ENCODE measurements at regions not wholly inside any gene's neighbourhood (a gene's known extent, or its start where the extent isn't known, plus 50 kb on each side); places are given as distances from the start of the nearest gene placed in this dataset.

DNA sequence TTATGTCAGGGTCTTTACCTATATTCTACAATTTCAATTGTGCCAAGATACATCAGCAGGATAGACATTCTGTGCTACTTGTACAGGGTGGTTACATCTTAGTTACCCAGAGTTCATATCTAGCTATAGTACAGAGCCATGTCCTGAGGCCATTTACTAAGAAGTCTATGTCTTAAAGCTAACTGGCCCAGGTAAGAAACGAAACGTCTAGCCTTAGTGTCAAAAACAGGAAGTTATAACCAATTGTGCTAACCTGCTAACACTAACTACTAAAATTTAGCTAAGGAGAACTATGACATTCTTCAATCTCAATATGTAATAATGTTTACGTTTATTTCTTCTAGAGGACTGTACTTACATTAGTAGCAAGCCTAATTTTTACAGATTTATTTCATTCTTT, 717.2 kb upstream of the UBE2E2 start:
- no peak overlapping the region for H3K4me3 ChIP-seq (ENCODE audit: extremely low read depth in 1 of 4, insufficient read depth in 2 of 4, low read depth in 3 of 4, low read length in 4 of 4)
- no peak overlapping the region for H2AFZ ChIP-seq (ENCODE audit: low read length)
- H3K79me1 ChIP-seq (ENCODE audit: low read depth, low read length): no peaks in the 10 kb centered on the region
- no peak overlapping the region for H3K27ac ChIP-seq (ENCODE audit: low read depth, low read length)
- no peak overlapping the region for H2BK5ac ChIP-seq (ENCODE audit: low read depth, low read length)
- no peaks in the 10 kb centered on the region for H3K79me2 ChIP-seq (ENCODE audit: control insufficient read depth in 1 of 2, insufficient read depth in 2 of 2, low read length in 2 of 2)
- H3K36me3 ChIP-seq (ENCODE audit: control insufficient read depth in 2 of 4, insufficient read depth in 4 of 4, low read length in 3 of 4): no peaks in the 10 kb centered on the region
- H4K91ac ChIP-seq (replicated peaks; ENCODE audit: insufficient read length, low read length): no peak overlapping the region
- no peaks in the 10 kb centered on the region; the same call in 1 of the 2 replicates for H3K23me2 ChIP-seq (ENCODE audit: low read depth, low read length)
- H4K8ac ChIP-seq (ENCODE audit: extremely low read depth, insufficient read depth, low read length): no peak overlapping the region
- H3K14ac ChIP-seq (ENCODE audit: insufficient read length): no peak overlapping the region
- no peak overlapping the region for H3K23ac ChIP-seq (ENCODE audit: insufficient read length)
- WGBS, 2 experiments (ENCODE audit: extremely low coverage in 1 of 2, insufficient coverage in 1 of 2, insufficient read length in 1 of 2, insufficient replicate concordance in 2 of 2, low coverage in 1 of 2, low lambda C conversion rate in 2 of 2, missing lambda C conversion rate in 1 of 2): 92% methylated on average over 3 of the region's 3 CpGs; no CpG with 5 or more reads in 1 of the 2 experiments
- no peaks in the 10 kb centered on the region for H3K9me3 ChIP-seq (ENCODE audit: insufficient read depth in 2 of 2, low read depth in 1 of 2, low read length in 1 of 2)
- H3K4ac ChIP-seq (replicated peaks; ENCODE audit: insufficient read length, low read depth, low read length): no peak overlapping the region
- no peak overlapping the region for H3K9ac ChIP-seq (replicated peaks in 1 of 4; ENCODE audit: extremely low read depth in 1 of 4, low read depth in 3 of 4, low read length in 3 of 4)
- CTCF ChIA-PET (ENCODE audit: partially characterized antibody): interaction anchor here (1.2 kb wide), 1 partner anchor 9 kb away, joined by 3 read pairs; no protein-coding TSS in a partner anchor
- no peak overlapping the region for H3K4me2 ChIP-seq (ENCODE audit: insufficient read depth in 1 of 2, low read depth in 2 of 2, low read length in 2 of 2)
- TF ChIP-seq PHF8 (conservative IDR thresholded peaks at IDR 0.05; ENCODE audit: low read depth, low read length) (no peak), SIN3A (conservative IDR thresholded peaks at IDR 0.05 in 1 of 2, IDR thresholded peaks at IDR 0.05 in 1 of 2; ENCODE audit: low read depth in 1 of 2, low read length in 2 of 2) (no peak), SRF (IDR thresholded peaks at IDR 0.05; ENCODE audit: low read depth, low read length) (no peak), SAP30 (IDR thresholded peaks at IDR 0.05; ENCODE audit: insufficient read depth, insufficient replicate concordance, low read length) (no peak), JUND (IDR thresholded peaks at IDR 0.05; ENCODE audit: low read length) (no peak), NRF1 (IDR thresholded peaks at IDR 0.05; ENCODE audit: low read depth, low read length) (no peak), TEAD4 (IDR thresholded peaks at IDR 0.05; ENCODE audit: low read depth, low read length) (no peak), JUN (IDR thresholded peaks at IDR 0.05; ENCODE audit: low read depth, low read length) (no peak), CHD1 (IDR thresholded peaks at IDR 0.05; ENCODE audit: low read depth, low read length) (no peak), POLR2A (IDR thresholded peaks at IDR 0.05; ENCODE audit: control extremely low read depth in 1 of 2, low read depth in 2 of 2, low read length in 2 of 2) (no peak), BACH1 (IDR thresholded peaks at IDR 0.05; ENCODE audit: low read length) (no peak)
- H3K56ac ChIP-seq (replicated peaks; ENCODE audit: insufficient read length, low read depth, low read length): no peak overlapping the region
- no peak overlapping the region for H2BK120ac ChIP-seq (replicated peaks; ENCODE audit: low read depth, low read length)
- H3K18ac ChIP-seq (ENCODE audit: extremely low read depth, low read length): no peak overlapping the region
- H4K20me1 ChIP-seq (replicated peaks in 1 of 2; ENCODE audit: control insufficient read depth in 1 of 2, insufficient read depth in 2 of 2, low read length in 2 of 2): no peaks in the 10 kb centered on the region
- no peaks in the 10 kb centered on the region for H3K27me3 ChIP-seq (replicated peaks in 1 of 4; ENCODE audit: control insufficient read depth in 3 of 4, extremely low read depth in 1 of 4, insufficient read depth in 3 of 4, low read length in 3 of 4)
- no peak overlapping the region for H2AK5ac ChIP-seq (ENCODE audit: low read depth, low read length)
- FAIRE-seq: no peak
- POLR2A ChIA-PET (ENCODE audit: partially characterized antibody): no interaction called here
- no peaks in the 10 kb centered on the region for H3K4me1 ChIP-seq (replicated peaks in 1 of 4; ENCODE audit: control insufficient read depth in 3 of 4, insufficient read depth in 4 of 4, low read length in 3 of 4)
- no peak overlapping the region for H2BK20ac ChIP-seq (ENCODE audit: low read length)
- no peak overlapping the region for H4K5ac ChIP-seq (ENCODE audit: insufficient read length, low read depth, low read length)
- no peak for DNase-seq (ENCODE audit: low read depth in 1 of 2, low spot score in 2 of 2)
- H2BK15ac ChIP-seq (ENCODE audit: low read length): no peak overlapping the region
- no peak overlapping the region for H2BK12ac ChIP-seq (ENCODE audit: low read depth, low read length)

All from H1 (cell line).